ENCODE measurements at regions not wholly inside any gene's neighbourhood (a gene's known extent, or its start where the extent isn't known, plus 50 kb on each side); places are given as distances from the start of the nearest gene placed in this dataset.

DNA sequence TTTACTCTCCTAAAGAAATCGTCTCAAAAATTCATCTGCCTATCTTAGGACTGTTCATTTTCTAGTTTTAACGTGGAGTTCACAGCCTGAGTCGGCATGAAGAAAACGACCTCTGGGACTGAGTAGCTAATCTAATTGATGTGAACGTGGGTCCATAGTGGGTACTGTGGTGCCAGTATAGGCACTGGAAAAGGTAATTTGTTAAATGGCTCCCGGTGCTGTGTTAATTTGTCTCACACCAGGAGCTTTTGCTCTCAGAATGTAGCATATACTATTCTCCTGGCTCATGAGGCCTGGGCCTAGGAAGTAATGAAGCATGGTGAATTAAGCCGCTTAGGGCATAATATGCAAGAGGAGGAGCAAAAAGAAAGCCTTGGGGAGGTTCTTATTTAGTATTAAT is 414.4 kb upstream of the NXPH2 start:
- TF ChIP-seq, protein P1, sequence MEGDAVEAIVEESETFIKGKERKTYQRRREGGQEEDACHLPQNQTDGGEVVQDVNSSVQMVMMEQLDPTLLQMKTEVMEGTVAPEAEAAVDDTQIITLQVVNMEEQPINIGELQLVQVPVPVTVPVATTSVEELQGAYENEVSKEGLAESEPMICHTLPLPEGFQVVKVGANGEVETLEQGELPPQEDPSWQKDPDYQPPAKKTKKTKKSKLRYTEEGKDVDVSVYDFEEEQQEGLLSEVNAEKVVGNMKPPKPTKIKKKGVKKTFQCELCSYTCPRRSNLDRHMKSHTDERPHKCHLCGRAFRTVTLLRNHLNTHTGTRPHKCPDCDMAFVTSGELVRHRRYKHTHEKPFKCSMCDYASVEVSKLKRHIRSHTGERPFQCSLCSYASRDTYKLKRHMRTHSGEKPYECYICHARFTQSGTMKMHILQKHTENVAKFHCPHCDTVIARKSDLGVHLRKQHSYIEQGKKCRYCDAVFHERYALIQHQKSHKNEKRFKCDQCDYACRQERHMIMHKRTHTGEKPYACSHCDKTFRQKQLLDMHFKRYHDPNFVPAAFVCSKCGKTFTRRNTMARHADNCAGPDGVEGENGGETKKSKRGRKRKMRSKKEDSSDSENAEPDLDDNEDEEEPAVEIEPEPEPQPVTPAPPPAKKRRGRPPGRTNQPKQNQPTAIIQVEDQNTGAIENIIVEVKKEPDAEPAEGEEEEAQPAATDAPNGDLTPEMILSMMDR (IDR thresholded peaks at IDR 0.05), result no peak
- no peak for TF ChIP-seq POLR2A (IDR thresholded peaks at IDR 0.05)

All from testis (tissue), 2 donors.